ENCODE measurements at regions not wholly inside any gene's neighbourhood (a gene's known extent, or its start where the extent isn't known, plus 50 kb on each side); places are given as distances from the start of the nearest gene placed in this dataset.

- no peak overlapping the region for H3K27ac ChIP-seq (replicated peaks)
- H3K27me3 ChIP-seq (ENCODE audit: insufficient read depth, poor library complexity, severe bottlenecking): no peaks in the 10 kb centered on the region
- no peak overlapping the region for H3K4me3 ChIP-seq (replicated peaks; ENCODE audit: insufficient read depth, low read length)
- no peak for DNase-seq (ENCODE audit: low read depth in 1 of 2, low spot score in 1 of 2)
- TF ChIP-seq CTCF (IDR thresholded peaks at IDR 0.05; ENCODE audit: insufficient read depth, low read length) (no peak), POLR2AphosphoS5 (IDR thresholded peaks at IDR 0.05; ENCODE audit: low read depth) (no peak), GABPA (IDR thresholded peaks at IDR 0.05; ENCODE audit: low read depth) (no peak), REST (IDR thresholded peaks at IDR 0.05; ENCODE audit: insufficient replicate concordance, low read depth) (no peak)
Observed at GRCh38 chr4:179478608-179479007, 2036.4 kb upstream of the AGA start.

- no peaks in the 10 kb centered on the region for H3K27me3 ChIP-seq (ENCODE audit: insufficient read depth, poor library complexity, severe bottlenecking)
- no peak for DNase-seq (ENCODE audit: low read depth in 1 of 2, low spot score in 1 of 2)
- H3K4me3 ChIP-seq (replicated peaks; ENCODE audit: insufficient read depth, low read length): no peak overlapping the region
- TF ChIP-seq POLR2AphosphoS5 (IDR thresholded peaks at IDR 0.05; ENCODE audit: low read depth) (no peak), REST (IDR thresholded peaks at IDR 0.05; ENCODE audit: insufficient replicate concordance, low read depth) (no peak)
- no peak overlapping the region for H3K27ac ChIP-seq (replicated peaks)
Observed at GRCh38 chr4:179485781-179486180, 2043.5 kb upstream of the AGA start.

GRCh38 chr4:179486570-179487335 is 2044.5 kb upstream of the AGA start:
- no peak for TF ChIP-seq SPI1 (IDR thresholded peaks at IDR 0.05; ENCODE audit: borderline replicate concordance, low read depth)
- no peak for TF ChIP-seq REST (IDR thresholded peaks at IDR 0.05; ENCODE audit: insufficient replicate concordance, low read depth)
- TF ChIP-seq GABPA (IDR thresholded peaks at IDR 0.05; ENCODE audit: low read depth): no peak
- no peak for TF ChIP-seq CTCF (IDR thresholded peaks at IDR 0.05; ENCODE audit: insufficient read depth, low read length)
- no peak for TF ChIP-seq POLR2AphosphoS5 (IDR thresholded peaks at IDR 0.05; ENCODE audit: low read depth)
- Histone ChIP-seq H3K27me3 (ENCODE audit: insufficient read depth, poor library complexity, severe bottlenecking) (no peaks in the 10 kb centered on the region), H3K27ac (replicated peaks) (no peak overlapping the region), H3K4me3 (replicated peaks; ENCODE audit: insufficient read depth, low read length) (no peak overlapping the region)
- DNase-seq (ENCODE audit: low read depth in 1 of 2, low spot score in 1 of 2): no peak

All from HL-60 (cell line).